HEK293T (cell line): ENCODE measurements at regions not wholly inside any gene's neighbourhood (a gene's known extent, or its start where the extent isn't known, plus 50 kb on each side); places are given as distances from the start of the nearest gene placed in this dataset.
A peak's percentile ranks its signal among the peaks of the same experiment; 100 is the strongest.

ENCODE experiments used
- CTCF ChIA-PET: fragments of 350-600 bp; formaldehyde crosslinking; extraction: SDS; loops from one replicate; lab custom pipeline; 2021; ENCODE audit warnings: antibody characterized with exemption, inconsistent platforms; lab: Yijun Ruan, JAX
- POLR2A ChIA-PET: fragments of 350-600 bp; formaldehyde crosslinking; extraction: SDS; loops from one replicate; lab custom pipeline; 2020; ENCODE audit warnings: antibody characterized with exemption, inconsistent platforms; lab: Yijun Ruan, JAX
- DNase-seq: peaks from one replicate; pipeline ENCODE4 v3.0.0; 2012; ENCODE audit warnings: mixed read lengths; ENCODE audit errors: extremely low spot score
- ARNT ChIP-seq: fragments of 450-650 bp; IDR thresholded peaks from 2 replicates; pipeline ENCODE4 v1.6.1; 2017; ENCODE audit warnings: mild to moderate bottlenecking
- BHLHE40 ChIP-seq: fragments of 450-650 bp; IDR thresholded peaks from 2 replicates; pipeline ENCODE4 v1.6.1; 2016; ENCODE audit warnings: mild to moderate bottlenecking, moderate library complexity, borderline replicate concordance
- CTBP1 ChIP-seq: fragments of 450-650 bp; IDR thresholded peaks from 2 replicates; pipeline ENCODE4 v1.6.1; 2016; ENCODE audit warnings: borderline replicate concordance
- ELF4 ChIP-seq: fragments of 450-650 bp; IDR thresholded peaks from 2 replicates; pipeline ENCODE4 v1.6.1; 2017; ENCODE audit warnings: antibody characterized with exemption
- FOXA1 ChIP-seq: fragments of 450-650 bp; IDR thresholded peaks from 2 replicates; pipeline ENCODE4 v1.6.1; 2016; ENCODE audit warnings: mild to moderate bottlenecking
- FOXK2 ChIP-seq: fragments of 450-650 bp; IDR thresholded peaks from 2 replicates; pipeline ENCODE4 v1.6.1; 2016; ENCODE audit warnings: mild to moderate bottlenecking
- FOXM1 ChIP-seq: fragments of 450-650 bp; IDR thresholded peaks from 2 replicates; pipeline ENCODE4 v1.6.1; 2017; ENCODE audit warnings: mild to moderate bottlenecking, borderline replicate concordance
- HDGF ChIP-seq: fragments of 450-650 bp; IDR thresholded peaks from 2 replicates; pipeline ENCODE4 v1.6.1; 2017; ENCODE audit warnings: antibody characterized with exemption, borderline replicate concordance
- L3MBTL2 ChIP-seq: fragments of 450-650 bp; conservative IDR thresholded peaks from 2 replicates; pipeline ENCODE4 v1.6.1; 2016; ENCODE audit warnings: mild to moderate bottlenecking
- LEF1 ChIP-seq: fragments of 450-650 bp; IDR thresholded peaks from 2 replicates; pipeline ENCODE4 v1.6.1; 2017; ENCODE audit warnings: mild to moderate bottlenecking, borderline replicate concordance
- NFRKB ChIP-seq: fragments of 450-650 bp; IDR thresholded peaks from 2 replicates; pipeline ENCODE4 v1.6.1; 2016; ENCODE audit warnings: mild to moderate bottlenecking, moderate library complexity
- PKNOX1 ChIP-seq: fragments of 450-650 bp; IDR thresholded peaks from 2 replicates; pipeline ENCODE4 v1.6.1; 2016
- SP1 ChIP-seq: fragments of 450-650 bp; IDR thresholded peaks from 2 replicates; pipeline ENCODE4 v1.6.1; 2017
- SUZ12 ChIP-seq: fragments of 450-650 bp; IDR thresholded peaks from 2 replicates; pipeline ENCODE4 v1.6.1; 2016; ENCODE audit warnings: mild to moderate bottlenecking
- TARDBP ChIP-seq: fragments of 450-650 bp; IDR thresholded peaks from 2 replicates; pipeline ENCODE4 v1.6.1; 2016
- ZNF384 ChIP-seq: fragments of 450-650 bp; IDR thresholded peaks from 2 replicates; pipeline ENCODE4 v1.6.1; 2016

GRCh38 chr16:17936766-17937402, 399.7 kb downstream of the NPIPA8 start:
- no peak for DNase-seq
- no peak for TF ChIP-seq L3MBTL2
- ChIA-PET POLR2A (no interaction called here), CTCF (no interaction called here)

- no peak for DNase-seq
- ChIA-PET POLR2A (no interaction called here), CTCF (interaction anchor here (1.0 kb wide), 1 partner anchor 8 kb away, joined by 3 read pairs; no protein-coding TSS in a partner anchor)
- TF ChIP-seq FOXA1: no peak
- TF ChIP-seq BHLHE40: no peak
- no peak for TF ChIP-seq ARNT
- no peak for TF ChIP-seq LEF1
- no peak for TF ChIP-seq SUZ12
- TF ChIP-seq FOXM1: no peak
- TF ChIP-seq L3MBTL2: no peak
- no peak for TF ChIP-seq PKNOX1
Measured at GRCh38 chr16:17930280-17930679, 406.3 kb downstream of the NPIPA8 start.

- POLR2A ChIA-PET: no interaction called here
- CTCF ChIA-PET: no interaction called here
- no peak for DNase-seq
- TF ChIP-seq ELF4: no peak
- TF ChIP-seq HDGF: no peak
- no peak for TF ChIP-seq FOXK2
- no peak for TF ChIP-seq L3MBTL2
- TF ChIP-seq FOXM1: no peak
- no peak for TF ChIP-seq NFRKB
Measured at GRCh38 chr16:17926866-17927399, 409.6 kb downstream of the NPIPA8 start.

GRCh38 chr16:17926461-17926860, 410.1 kb downstream of the NPIPA8 start:
- DNase-seq: no peak
- ChIA-PET POLR2A (no interaction called here), CTCF (no interaction called here)
- no peak for TF ChIP-seq PKNOX1
- no peak for TF ChIP-seq ARNT
- no peak for TF ChIP-seq LEF1
- no peak for TF ChIP-seq FOXK2
- TF ChIP-seq HDGF: no peak
- TF ChIP-seq FOXA1: no peak
- TF ChIP-seq TARDBP: no peak
- TF ChIP-seq FOXM1: no peak
- TF ChIP-seq ZNF384: no peak
- TF ChIP-seq NFRKB: no peak
- no peak for TF ChIP-seq CTBP1
- TF ChIP-seq L3MBTL2: no peak
- TF ChIP-seq ELF4: no peak
- no peak for TF ChIP-seq SP1
- TF ChIP-seq BHLHE40: no peak
- TF ChIP-seq SUZ12: no peak

- TF ChIP-seq BHLHE40 (no peak), LEF1 (no peak), TARDBP (no peak), HDGF (no peak), FOXA1 (no peak), ELF4 (no peak), ARNT (no peak), SUZ12 (no peak), PKNOX1 (no peak), CTBP1 (no peak), NFRKB (no peak), ZNF384 (no peak), FOXK2 (no peak), SP1 (no peak), FOXM1 (no peak), L3MBTL2 (no peak)
- DNase-seq: no peak
- ChIA-PET POLR2A (no interaction called here), CTCF (no interaction called here)
Measured at GRCh38 chr16:17925761-17926160, 410.8 kb downstream of the NPIPA8 start.

- TF ChIP-seq L3MBTL2: no peak
- no peak for TF ChIP-seq ARNT
- no peak for TF ChIP-seq SP1
- TF ChIP-seq LEF1: no peak
- no peak for TF ChIP-seq SUZ12
- no peak for TF ChIP-seq PKNOX1
- TF ChIP-seq FOXM1: no peak
- no peak for TF ChIP-seq FOXA1
- no peak for TF ChIP-seq HDGF
- TF ChIP-seq ELF4: no peak
- TF ChIP-seq FOXK2: no peak
- TF ChIP-seq BHLHE40: no peak
- TF ChIP-seq ZNF384: no peak
- TF ChIP-seq CTBP1: no peak
- peak; percentile 35 for DNase-seq
- POLR2A ChIA-PET: no interaction called here
- CTCF ChIA-PET: interaction anchor here (1.0 kb wide), 1 partner anchor 9 kb away, joined by 3 read pairs; no protein-coding TSS in a partner anchor
Measured at GRCh38 chr16:17921357-17921978, 415.1 kb downstream of the NPIPA8 start.
